GM19025 (cell line): ENCODE measurements at regions not wholly inside any gene's neighbourhood (a gene's known extent, or its start where the extent isn't known, plus 50 kb on each side); places are given as distances from the start of the nearest gene placed in this dataset.
"Not testable (repeated sequence)": the region's sequence is repeated elsewhere in the genome, so short reads cannot be mapped to it uniquely, and the experiment has no call there.

ENCODE experiments used
- ATAC-seq: cut with Tn5 transposase; IDR thresholded peaks from one replicate; pipeline ENCODE4 v1.9.1; 2021; ENCODE audit warnings: mild to moderate bottlenecking, low read depth, moderate library complexity; ENCODE audit not compliant: unreplicated experiment

DNA sequence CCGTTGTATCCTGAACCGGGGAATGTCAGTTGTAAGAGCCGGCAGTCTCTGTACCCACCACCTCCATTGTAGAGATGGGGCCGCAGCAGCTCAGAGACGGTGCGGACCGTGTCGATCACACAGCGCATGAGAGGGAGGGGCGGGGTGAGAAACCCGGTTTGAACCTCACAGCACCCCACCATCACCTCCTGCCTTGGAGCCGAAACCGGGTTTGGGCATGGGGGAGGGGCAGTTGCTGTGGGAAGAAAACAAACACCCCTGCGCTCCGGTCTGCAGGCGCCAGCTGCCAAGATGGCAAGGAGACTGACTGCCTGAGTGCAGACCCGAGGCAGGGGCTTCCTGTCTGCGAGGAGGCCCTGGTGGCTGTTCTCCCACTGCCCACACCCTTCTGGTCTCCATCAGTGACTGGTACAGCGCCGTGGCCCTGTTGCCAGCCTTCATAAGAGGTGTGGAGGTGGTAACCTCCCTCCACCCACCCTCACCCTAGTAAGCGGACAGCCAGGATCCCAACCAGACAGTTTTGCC is 69.2 kb upstream of the SSBP3 start:
- no peak for ATAC-seq

GRCh38 chr1:54474310-54475251 is 68.4 kb upstream of the SSBP3 start:
- no peak for ATAC-seq

DNA sequence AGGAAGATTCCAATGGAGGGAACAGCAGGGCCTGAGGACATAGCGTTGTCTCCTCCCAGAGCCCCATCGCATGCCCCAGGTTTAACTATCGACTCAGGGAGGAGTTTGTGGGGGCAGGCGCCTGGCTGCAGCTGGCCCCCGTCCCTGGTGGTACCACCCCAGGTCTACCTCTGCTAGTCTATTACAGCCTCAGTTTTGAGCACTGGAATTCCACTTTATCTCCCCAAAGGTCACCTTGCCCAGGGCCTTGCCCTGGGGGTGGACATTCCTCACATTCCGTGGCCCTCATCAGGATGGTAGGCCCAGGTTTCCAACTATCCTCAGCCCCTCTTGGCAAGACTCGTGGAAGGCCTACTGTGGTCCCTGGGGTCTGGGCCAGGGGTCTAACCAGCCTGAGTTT is 65.4 kb upstream of the SSBP3 start:
- ATAC-seq = no peak

DNA sequence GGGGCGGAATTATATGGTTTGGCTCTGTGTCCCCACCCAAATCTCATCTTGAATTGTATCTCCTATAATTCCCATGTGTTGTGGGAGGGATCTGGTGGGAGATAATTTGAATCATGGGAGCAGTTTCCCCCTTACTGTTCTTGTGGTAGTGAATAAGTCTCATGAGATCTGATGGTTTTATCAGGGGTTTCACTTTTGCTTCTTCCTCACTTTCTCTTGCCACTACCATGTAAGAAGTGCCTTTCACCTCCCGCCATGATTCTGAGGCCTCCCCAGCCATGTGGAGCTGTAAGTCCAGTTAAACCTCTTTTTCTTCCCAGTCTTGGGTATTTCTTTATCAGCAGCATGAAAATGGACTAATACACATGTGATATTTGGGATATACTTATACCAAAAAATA is 63.2 kb upstream of the SSBP3 start:
- not testable (repeated sequence) for ATAC-seq

- not testable (repeated sequence) for ATAC-seq
Measured at GRCh38 chr1:54468288-54469084, 62.3 kb upstream of the SSBP3 start.

GRCh38 chr1:54465351-54465811 is 59.2 kb upstream of the SSBP3 start:
- no peak for ATAC-seq

DNA sequence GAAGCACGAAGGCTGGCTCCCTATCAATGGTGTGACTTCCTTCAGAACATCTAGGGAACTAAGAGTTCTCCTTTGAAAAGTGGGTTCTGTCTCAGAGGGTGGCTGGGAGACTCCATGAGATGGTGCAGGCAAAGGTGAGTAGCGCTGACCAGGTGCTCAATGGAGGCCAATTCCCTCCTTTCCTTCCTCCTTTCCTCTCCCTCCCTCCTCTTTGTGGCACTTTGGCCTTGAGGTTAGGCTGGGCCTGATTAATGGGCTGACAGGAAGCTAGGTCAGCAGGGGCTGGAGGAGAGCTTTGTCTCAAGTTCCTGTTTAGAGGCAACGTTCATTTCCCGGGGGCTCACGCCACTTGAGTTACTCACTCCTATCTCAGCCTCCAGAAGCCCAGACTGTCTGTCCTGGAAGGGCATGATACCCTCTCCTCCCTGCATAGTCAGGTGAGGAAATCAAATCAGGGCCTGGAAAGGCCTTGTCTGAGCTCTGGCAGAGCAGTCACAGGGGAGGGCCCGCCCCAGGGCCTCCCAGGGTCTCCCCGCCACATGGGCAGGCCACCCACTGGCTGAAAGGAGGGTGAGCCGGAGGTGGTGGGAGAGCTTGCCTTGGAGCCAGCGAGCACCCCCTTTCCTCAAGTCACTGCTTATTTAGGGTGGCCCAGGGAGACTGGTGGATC is 58.4 kb upstream of the SSBP3 start:
- no peak for ATAC-seq

GRCh38 chr1:54464031-54464476 is 57.9 kb upstream of the SSBP3 start:
- no peak for ATAC-seq

- no peak for ATAC-seq
Measured at GRCh38 chr1:54463259-54464030, 57.3 kb upstream of the SSBP3 start.

- no peak for ATAC-seq
Measured at GRCh38 chr1:54462597-54463258, 56.5 kb upstream of the SSBP3 start.

- no peak for ATAC-seq
Measured at GRCh38 chr1:54461731-54462596, 55.8 kb upstream of the SSBP3 start.

- ATAC-seq = no peak
Measured at GRCh38 chr1:54460861-54461387, 54.7 kb upstream of the SSBP3 start.

- ATAC-seq = no peak
Measured at GRCh38 chr1:54460351-54460750, 54.2 kb upstream of the SSBP3 start.

- no peak for ATAC-seq
Measured at GRCh38 chr1:54459726-54460191, 53.6 kb upstream of the SSBP3 start.

DNA sequence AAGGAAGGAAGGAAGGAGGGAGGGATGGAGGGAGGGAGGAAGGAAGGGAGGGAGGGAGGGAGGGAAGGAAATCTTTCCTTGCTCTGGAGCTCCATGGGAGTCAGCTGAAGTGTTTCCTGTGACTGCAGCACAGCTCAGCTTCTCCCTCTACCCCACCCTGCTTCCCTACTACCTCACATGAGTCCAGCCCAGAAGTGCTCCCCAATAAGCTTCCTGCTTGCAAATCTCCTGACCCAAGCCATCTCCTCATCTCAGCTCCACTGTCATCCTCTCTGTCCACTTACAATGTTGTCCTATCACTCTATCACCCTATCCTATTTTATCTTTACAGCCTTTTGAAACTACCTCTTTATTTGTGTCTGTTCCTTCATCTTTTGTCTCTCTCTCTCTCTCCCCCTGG is 52.9 kb upstream of the SSBP3 start:
- no peak for ATAC-seq

DNA sequence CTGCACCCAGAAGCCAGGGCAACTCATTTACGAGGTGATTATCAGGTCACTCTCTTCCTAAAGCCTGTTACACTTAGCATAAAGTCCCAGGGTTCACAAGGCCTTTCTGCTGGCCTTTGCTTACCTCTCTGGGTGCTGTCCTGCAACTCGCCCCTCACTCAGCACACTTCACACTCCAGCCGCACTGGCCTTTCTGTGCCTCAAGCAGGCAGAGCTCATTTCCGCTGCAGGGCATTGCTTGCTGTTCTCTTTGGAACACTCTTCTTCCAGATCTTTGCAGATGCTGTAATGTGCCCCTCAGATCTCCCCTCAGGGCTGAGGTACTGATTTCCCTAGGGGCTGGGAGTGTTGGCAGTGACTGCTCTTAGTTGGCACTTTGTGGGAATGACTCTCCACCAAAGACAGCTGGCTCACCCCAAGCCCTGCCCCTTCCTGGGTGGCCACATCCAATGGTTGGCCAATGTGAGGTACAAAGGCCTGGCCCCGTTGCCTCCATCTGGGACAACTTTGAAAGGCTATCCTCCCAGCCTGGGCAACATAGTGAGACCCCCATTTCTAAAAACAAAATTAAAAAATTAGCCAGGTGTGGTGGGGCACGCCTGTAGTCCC is 50.8 kb upstream of the SSBP3 start:
- no peak for ATAC-seq

- no peak for ATAC-seq
Measured at GRCh38 chr1:54456361-54456760, 50.2 kb upstream of the SSBP3 start.
